ENCODE measurements at regions not wholly inside any gene's neighbourhood (a gene's known extent, or its start where the extent isn't known, plus 50 kb on each side); places are given as distances from the start of the nearest gene placed in this dataset.

- no peak for DNase-seq (ENCODE audit: low read depth)
- no peak for TF ChIP-seq CTCF (conservative IDR thresholded peaks at IDR 0.05; ENCODE audit: low read depth, low read length)
- no peak overlapping the region for H3K4me3 ChIP-seq (ENCODE audit: low read length)
These were observed 1162.3 kb downstream of the SLITRK1 start for GRCh38 chr13:82719987-82720386.

GRCh38 chr13:82717249-82717648, 1165.0 kb downstream of the SLITRK1 start:
- H3K4me3 ChIP-seq (ENCODE audit: low read length), result no peak overlapping the region
- DNase-seq (ENCODE audit: low read depth), result peak; percentile 93
- no peak for TF ChIP-seq CTCF (conservative IDR thresholded peaks at IDR 0.05; ENCODE audit: low read depth, low read length)

GRCh38 chr13:82713687-82714405, 1168.4 kb downstream of the SLITRK1 start:
- TF ChIP-seq CTCF (conservative IDR thresholded peaks at IDR 0.05; ENCODE audit: low read depth, low read length), result no peak
- peak; percentile 30 for DNase-seq (ENCODE audit: low read depth)
- H3K4me3 ChIP-seq (ENCODE audit: low read length), result no peak overlapping the region

- DNase-seq (ENCODE audit: low read depth), result no peak
- H3K4me3 ChIP-seq (ENCODE audit: low read length), result no peak overlapping the region
- TF ChIP-seq CTCF (conservative IDR thresholded peaks at IDR 0.05; ENCODE audit: low read depth, low read length), result no peak
These were observed 1179.8 kb downstream of the SLITRK1 start for GRCh38 chr13:82702513-82702912.

GRCh38 chr13:82701020-82701419, 1181.3 kb downstream of the SLITRK1 start:
- no peak overlapping the region for H3K4me3 ChIP-seq (ENCODE audit: low read length)
- no peak for TF ChIP-seq CTCF (conservative IDR thresholded peaks at IDR 0.05; ENCODE audit: low read depth, low read length)
- DNase-seq (ENCODE audit: low read depth), result no peak

GRCh38 chr13:82698941-82699340, 1183.3 kb downstream of the SLITRK1 start:
- no peak for TF ChIP-seq CTCF (conservative IDR thresholded peaks at IDR 0.05; ENCODE audit: low read depth, low read length)
- no peak for DNase-seq (ENCODE audit: low read depth)
- no peak overlapping the region for H3K4me3 ChIP-seq (ENCODE audit: low read length)

- no peak for DNase-seq (ENCODE audit: low read depth)
- TF ChIP-seq CTCF (conservative IDR thresholded peaks at IDR 0.05; ENCODE audit: low read depth, low read length), result no peak
- no peak overlapping the region for H3K4me3 ChIP-seq (ENCODE audit: low read length)
These were observed 1183.9 kb downstream of the SLITRK1 start for GRCh38 chr13:82698383-82698782.
